ENCODE measurements at regions not wholly inside any gene's neighbourhood (a gene's known extent, or its start where the extent isn't known, plus 50 kb on each side); places are given as distances from the start of the nearest gene placed in this dataset.

- no peak for ATAC-seq (ENCODE audit: low read depth)
- H3K27ac Mint-ChIP-seq = no peak overlapping the region
- Histone ChIP-seq H2AFZ (ENCODE audit: insufficient read depth, low read depth, low read length, poor library complexity, severe bottlenecking) (no peak overlapping the region), H3K9ac (ENCODE audit: low read length) (no peak overlapping the region), H3K4me3 (ENCODE audit: control extremely low read depth in 1 of 5, extremely low read depth in 1 of 5, insufficient read depth in 1 of 5, low read depth in 2 of 5, low read length in 4 of 5) (no peak overlapping the region), H3K27ac (ENCODE audit: low read length in 2 of 2) (no peak overlapping the region), H3K79me2 (ENCODE audit: control insufficient read depth, insufficient read depth, low read length) (no peaks in the 10 kb centered on the region), H3K4me1 (ENCODE audit: control insufficient read depth in 2 of 2, insufficient read depth in 2 of 2, low read length in 2 of 2) (no peaks in the 10 kb centered on the region), H4K20me1 (ENCODE audit: control insufficient read depth, insufficient read depth, low read length, poor library complexity, severe bottlenecking) (no peaks in the 10 kb centered on the region), H3K27me3 (replicated peaks in 1 of 4; ENCODE audit: control extremely low read depth in 1 of 4, control insufficient read depth in 3 of 4, insufficient read depth in 4 of 4, low read length in 3 of 4) (peaks cover 0 to 4% (median 0%) of the 10 kb centered on the region in 4 experiments), H3K4me2 (replicated peaks; ENCODE audit: low read depth, low read length, poor library complexity, severe bottlenecking) (no peak overlapping the region), H3K36me3 (replicated peaks in 1 of 2; ENCODE audit: control extremely low read depth in 1 of 2, control insufficient read depth in 1 of 2, extremely low read depth in 1 of 2, insufficient read depth in 2 of 2, low read length in 1 of 2) (no peaks in the 10 kb centered on the region), H3K9me3 (ENCODE audit: control extremely low read depth in 1 of 3, control insufficient read depth in 2 of 3, insufficient read depth in 1 of 3, low read length in 2 of 3) (peaks cover 0 to 7% (median 0%) of the 10 kb centered on the region in 3 donors)
- H3K4me3 Mint-ChIP-seq = no peak overlapping the region
- POLR2A ChIA-PET = no interaction called here
- intact Hi-C loops (cut with micrococcal nuclease) = no loop called here
- TF ChIP-seq EZH2 (IDR thresholded peaks at IDR 0.05; ENCODE audit: borderline replicate concordance, insufficient read depth, low read depth, low read length, poor library complexity, severe bottlenecking) = no peak
- no peak for TF ChIP-seq CTCF (IDR thresholded peaks at IDR 0.05)
- H3K27me3 Mint-ChIP-seq = peaks cover 11% of the 10 kb centered on the region
- peaks cover 3% of the 10 kb centered on the region for H3K9me3 Mint-ChIP-seq (ENCODE audit: insufficient read depth)
- no peak for DNase-seq
- H3K4me1 Mint-ChIP-seq = no peaks in the 10 kb centered on the region
- CTCF ChIA-PET = interaction anchor here (0.5 kb wide), 1 partner anchor 874 kb away, joined by 3 read pairs; the partner anchor contains the start of gene SH3PXD2B
- 93% methylated on average over 8 of the region's 9 CpGs for WGBS (ENCODE audit: insufficient coverage)
Measured at GRCh38 chr5:171580502-171581265, 161.2 kb downstream of the FGF18 start.

DNA sequence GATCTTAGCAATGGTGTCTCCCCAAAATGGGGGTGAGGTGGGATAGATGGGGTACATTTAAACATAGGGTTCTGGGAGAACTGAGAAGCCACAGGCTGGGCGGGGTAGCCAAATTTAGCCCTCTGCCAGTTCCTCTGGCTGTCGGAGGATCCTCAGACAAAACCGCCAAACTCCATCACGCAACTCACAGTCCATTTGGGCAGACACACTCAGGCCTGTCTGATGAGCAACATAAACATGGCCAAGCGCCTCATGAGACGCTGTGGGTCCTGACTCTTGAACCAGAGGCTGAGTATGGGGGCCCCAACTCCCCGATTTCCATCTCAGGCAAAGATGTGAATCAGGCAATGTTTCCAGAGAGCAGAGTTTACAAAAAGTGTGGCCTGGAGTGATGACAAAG is 162.3 kb downstream of the FGF18 start:
- no peak overlapping the region for H3K4me2 ChIP-seq (replicated peaks; ENCODE audit: low read depth, low read length, poor library complexity, severe bottlenecking)
- H3K4me3 Mint-ChIP-seq = no peak overlapping the region
- ChIA-PET CTCF (interaction anchor here (0.7 kb wide), 1 partner anchor 1669 kb away, joined by 3 read pairs; no protein-coding TSS in a partner anchor), POLR2A (no interaction called here)
- H3K9me3 ChIP-seq (ENCODE audit: control extremely low read depth in 1 of 3, control insufficient read depth in 2 of 3, insufficient read depth in 1 of 3, low read length in 2 of 3) = peaks cover 0 to 3% (median 0%) of the 10 kb centered on the region in 3 donors
- intact Hi-C loops (cut with micrococcal nuclease) = no loop called here
- no peak for ATAC-seq (ENCODE audit: low read depth)
- H3K9me3 Mint-ChIP-seq (ENCODE audit: insufficient read depth) = no peaks in the 10 kb centered on the region
- H3K36me3 ChIP-seq (replicated peaks in 1 of 2; ENCODE audit: control extremely low read depth in 1 of 2, control insufficient read depth in 1 of 2, extremely low read depth in 1 of 2, insufficient read depth in 2 of 2, low read length in 1 of 2) = no peaks in the 10 kb centered on the region
- WGBS (ENCODE audit: insufficient coverage) = 90% methylated on average over 7 of the region's 7 CpGs
- H3K27me3 ChIP-seq (replicated peaks in 1 of 4; ENCODE audit: control extremely low read depth in 1 of 4, control insufficient read depth in 3 of 4, insufficient read depth in 4 of 4, low read length in 3 of 4) = peaks cover 0 to 2% (median under 1%) of the 10 kb centered on the region in 4 experiments
- no peaks in the 10 kb centered on the region for H3K4me1 Mint-ChIP-seq
- no peak overlapping the region for H3K27ac Mint-ChIP-seq
- H3K9ac ChIP-seq (ENCODE audit: low read length) = no peak overlapping the region
- H4K20me1 ChIP-seq (ENCODE audit: control insufficient read depth, insufficient read depth, low read length, poor library complexity, severe bottlenecking) = no peaks in the 10 kb centered on the region
- no peak overlapping the region for H3K4me3 ChIP-seq (ENCODE audit: control extremely low read depth in 1 of 5, extremely low read depth in 1 of 5, insufficient read depth in 1 of 5, low read depth in 2 of 5, low read length in 4 of 5)
- H2AFZ ChIP-seq (ENCODE audit: insufficient read depth, low read depth, low read length, poor library complexity, severe bottlenecking) = no peak overlapping the region
- TF ChIP-seq CTCF (IDR thresholded peaks at IDR 0.05) (no peak), EZH2 (IDR thresholded peaks at IDR 0.05; ENCODE audit: borderline replicate concordance, insufficient read depth, low read depth, low read length, poor library complexity, severe bottlenecking) (no peak)
- no peak overlapping the region for H3K27ac ChIP-seq (ENCODE audit: low read length in 2 of 2)
- H3K4me1 ChIP-seq (ENCODE audit: control insufficient read depth in 2 of 2, insufficient read depth in 2 of 2, low read length in 2 of 2) = no peaks in the 10 kb centered on the region
- no peaks in the 10 kb centered on the region for H3K79me2 ChIP-seq (ENCODE audit: control insufficient read depth, insufficient read depth, low read length)
- peaks cover 8% of the 10 kb centered on the region for H3K27me3 Mint-ChIP-seq
- no peak for DNase-seq
